ENCODE measurements at regions not wholly inside any gene's neighbourhood (a gene's known extent, or its start where the extent isn't known, plus 50 kb on each side); places are given as distances from the start of the nearest gene placed in this dataset.

DNA sequence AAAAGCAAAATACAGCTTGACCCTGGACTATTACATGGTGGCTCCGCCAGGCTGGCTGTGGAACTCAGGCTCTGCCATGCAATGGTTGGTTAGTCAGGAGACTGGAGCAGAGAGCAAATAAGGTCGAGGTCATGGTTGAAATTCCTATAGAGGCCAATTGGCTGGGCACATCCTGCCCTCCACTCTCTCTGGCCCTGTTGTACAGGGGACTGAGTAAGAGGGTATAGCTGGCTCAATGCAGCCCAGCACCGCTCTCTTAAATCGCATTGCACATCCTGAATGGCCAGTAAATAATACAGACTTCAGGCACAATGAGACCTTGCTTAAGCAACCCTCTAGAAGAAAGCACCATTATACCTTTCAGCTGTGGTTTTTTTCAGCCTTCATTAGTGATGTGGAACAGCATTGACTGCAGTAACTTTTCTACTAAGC, 59.3 kb upstream of the PPP2R5A start:
- no peak for DNase-seq

DNA sequence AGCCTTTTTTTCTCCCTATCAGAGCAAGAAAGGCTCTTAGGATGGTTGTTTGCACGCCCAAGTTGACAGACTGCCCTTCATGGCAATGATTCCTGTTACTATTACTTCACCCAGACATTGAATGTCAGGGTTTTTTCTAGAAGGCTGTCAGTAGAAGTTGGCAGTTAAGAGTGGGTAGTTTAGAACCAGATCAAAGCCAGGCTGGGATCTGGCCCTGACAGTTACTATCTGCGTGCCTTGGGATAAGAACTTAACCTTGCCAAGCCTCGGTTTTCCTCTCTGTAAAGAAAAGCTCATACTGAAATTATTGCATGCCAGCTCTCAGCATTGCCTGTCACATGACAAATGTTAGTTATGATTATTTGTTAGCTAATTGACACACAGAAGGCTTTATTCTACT, 58.7 kb upstream of the PPP2R5A start:
- DNase-seq: no peak

DNA sequence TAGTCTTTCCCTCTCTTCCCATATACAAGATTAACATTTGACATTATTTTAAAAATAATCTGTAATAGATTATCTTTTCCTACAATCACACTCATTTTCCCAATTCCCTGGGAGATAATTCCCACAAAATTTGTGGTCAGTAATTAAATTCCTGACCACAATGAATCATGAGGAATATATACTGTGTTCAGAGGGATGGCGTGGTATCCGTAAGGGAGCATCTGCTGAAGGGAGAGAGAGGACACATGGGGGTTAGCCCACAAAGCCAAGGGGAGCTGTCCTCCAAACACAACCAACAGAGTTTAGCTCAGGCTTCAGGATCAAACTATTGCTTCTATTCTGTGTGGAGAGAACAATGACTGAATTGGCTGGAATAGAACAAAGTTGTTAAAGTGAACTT, 57.1 kb upstream of the PPP2R5A start:
- no peak for DNase-seq

DNA sequence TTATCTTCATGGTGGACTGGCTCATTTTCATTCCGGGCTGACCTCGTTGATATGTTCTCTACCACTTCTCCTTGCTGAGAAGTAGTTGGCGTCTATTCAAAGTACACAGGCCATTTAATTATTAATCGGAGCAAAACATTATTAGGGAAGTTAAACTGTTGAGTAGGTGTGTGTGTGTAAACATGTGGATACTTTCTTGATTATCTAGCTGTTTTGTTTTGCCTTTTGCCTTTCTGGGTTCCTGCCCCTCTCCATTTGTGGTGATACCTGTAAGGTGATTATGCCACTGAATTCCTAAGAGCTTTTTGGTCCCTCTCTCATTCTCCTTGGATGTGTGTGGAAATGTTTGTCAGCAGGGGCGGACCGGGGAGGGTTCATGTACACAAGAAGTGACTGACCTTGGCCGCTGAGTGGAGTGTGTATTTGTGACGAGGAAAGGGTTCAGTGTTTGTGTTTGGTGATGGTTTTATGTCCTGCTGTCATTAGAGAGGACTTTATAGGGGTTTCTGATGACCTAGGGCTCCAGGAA, 56.6 kb upstream of the PPP2R5A start:
- DNase-seq: no peak

DNA sequence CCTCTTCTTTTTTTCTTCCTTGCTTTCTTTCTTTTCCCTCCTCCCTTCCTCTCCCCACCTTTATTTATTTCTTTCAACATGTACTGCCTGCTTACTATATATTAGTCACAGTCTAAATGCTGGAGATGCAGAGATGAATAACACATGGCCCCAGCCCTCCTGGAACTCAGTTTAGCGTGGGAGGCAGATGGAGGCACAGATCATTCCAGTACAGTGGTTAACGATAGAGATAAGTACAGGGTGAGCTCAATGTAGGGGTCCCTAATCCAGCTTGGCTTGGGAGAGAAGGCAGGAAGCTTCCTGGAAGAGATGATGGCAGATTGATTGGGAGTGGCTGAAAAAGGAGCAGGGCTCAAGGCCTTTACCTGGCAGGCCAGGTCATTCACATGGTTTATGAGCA, 55.6 kb upstream of the PPP2R5A start:
- no peak for DNase-seq

DNA sequence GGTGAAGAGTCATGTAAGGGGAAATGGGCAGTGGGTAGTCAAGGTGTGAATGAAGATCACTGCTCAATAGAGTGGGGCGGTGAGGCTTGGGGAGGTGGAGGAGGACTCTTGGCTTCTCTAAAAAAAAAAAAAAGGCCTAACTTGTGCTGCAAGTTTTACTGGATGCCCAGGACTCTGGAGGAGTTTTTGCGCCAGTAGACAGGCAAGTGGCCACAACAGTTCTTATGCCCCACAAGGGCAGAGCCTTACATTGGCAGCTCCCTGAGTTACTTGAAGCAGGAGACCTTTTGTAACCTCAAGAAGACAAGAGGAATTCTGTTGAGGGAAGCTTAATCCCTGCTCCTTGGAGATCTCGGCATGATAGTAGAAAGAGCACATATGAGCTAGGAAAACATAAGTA, 54.9 kb upstream of the PPP2R5A start:
- no peak for DNase-seq

DNA sequence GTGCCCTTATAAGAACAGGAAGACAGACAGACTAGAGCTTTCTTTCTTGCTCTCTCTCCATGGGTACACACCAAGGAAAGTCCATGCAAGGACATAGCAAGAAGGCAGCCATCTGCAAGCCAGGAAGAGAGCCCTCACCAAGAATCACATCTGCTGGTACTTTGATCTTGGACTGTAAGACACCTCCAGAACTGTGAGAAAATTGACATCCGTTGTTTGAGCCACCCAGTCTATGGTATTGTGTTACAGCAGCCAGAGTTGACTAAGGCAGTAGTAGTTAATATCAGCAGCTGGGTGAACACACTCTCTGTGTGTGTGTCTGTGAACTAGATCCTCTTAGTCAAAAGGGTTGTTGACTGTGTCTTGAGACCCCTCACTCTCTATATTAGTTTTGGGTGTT, 53.8 kb upstream of the PPP2R5A start:
- no peak for DNase-seq

DNA sequence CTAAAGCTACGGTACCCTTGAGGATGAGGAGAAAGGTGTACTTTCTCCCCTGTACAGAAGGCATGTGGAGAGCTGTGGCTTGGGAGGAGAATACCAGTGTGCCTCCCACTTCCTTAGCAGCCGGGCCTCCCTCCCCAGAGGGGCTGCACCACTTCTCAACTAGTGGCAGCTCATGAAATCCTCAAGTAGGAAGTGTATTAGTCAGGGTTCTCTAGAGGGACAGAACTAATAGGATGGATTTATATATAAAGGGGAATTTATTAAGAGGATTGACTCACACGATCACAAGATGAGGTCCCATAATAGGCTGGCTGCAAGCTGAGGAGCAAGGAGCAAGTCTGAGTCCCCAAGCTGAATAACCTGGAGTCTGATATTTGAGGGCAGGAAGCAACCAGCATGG, 53.1 kb upstream of the PPP2R5A start:
- DNase-seq: no peak

DNA sequence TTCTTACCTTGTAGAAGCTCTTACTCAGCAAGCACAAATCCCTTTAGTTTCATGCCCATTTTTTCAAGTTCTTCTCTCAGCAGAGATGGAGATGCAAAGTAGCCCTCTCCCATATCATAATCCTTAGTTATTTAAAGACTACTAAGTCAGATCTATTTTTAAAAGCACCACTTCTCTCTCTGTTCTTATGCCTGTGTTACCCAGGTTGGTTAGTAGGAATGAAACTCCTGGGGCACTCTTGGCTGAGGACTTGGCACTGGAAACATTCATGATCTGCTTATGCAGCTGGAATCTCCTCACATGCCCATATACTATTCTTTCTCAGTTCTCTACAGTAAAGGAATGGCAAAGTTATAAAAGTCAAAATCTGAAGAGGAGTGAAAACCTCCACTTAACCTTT, 51.9 kb upstream of the PPP2R5A start:
- no peak for DNase-seq

DNA sequence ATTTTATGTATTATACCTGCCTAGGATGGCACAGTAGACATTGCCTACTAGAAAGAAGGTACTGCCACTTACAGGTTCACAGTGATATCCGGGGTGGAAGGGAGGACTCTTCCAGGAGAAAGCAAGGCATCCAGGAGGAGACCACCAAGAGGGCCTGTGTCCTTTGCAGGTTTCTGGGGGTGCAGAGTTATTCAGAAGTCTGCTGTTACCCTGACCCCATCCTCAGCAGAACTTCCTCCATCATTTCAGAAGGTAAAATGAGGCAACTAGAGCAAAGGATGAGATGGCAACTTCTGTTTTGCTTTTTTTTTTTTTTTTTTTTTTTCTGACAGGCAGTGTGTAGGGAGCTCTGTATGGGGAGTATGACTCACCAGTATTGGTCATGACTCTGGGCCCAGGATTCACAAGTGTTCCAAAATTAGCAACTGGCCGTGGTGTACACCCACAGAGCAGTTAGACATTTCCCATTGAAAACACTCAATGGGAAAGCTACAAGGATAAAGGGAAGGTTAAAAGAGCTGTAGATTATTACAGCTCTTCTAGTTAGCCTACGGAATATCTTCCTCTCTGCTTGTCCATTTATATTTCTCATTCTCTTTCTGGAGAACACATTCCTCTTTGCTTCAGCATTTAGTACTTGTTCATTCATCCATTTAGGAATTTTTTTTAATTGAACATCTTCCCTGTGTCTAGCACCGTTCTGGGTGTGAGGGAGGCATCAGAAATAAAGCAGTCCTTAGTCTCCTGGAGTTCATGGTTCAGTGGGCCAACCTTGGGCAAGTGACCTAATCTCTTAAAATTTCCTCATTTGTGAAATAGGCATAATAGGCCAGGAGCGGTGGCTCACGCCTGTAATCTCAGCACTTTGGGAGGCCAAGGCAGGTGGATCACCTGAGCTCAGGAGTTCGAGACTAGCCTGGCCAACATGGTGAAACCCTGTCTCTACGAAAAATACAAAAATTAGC, 50.5 kb upstream of the PPP2R5A start:
- no peak for DNase-seq
